ENCODE measurements at regions not wholly inside any gene's neighbourhood (a gene's known extent, or its start where the extent isn't known, plus 50 kb on each side); places are given as distances from the start of the nearest gene placed in this dataset.

DNA sequence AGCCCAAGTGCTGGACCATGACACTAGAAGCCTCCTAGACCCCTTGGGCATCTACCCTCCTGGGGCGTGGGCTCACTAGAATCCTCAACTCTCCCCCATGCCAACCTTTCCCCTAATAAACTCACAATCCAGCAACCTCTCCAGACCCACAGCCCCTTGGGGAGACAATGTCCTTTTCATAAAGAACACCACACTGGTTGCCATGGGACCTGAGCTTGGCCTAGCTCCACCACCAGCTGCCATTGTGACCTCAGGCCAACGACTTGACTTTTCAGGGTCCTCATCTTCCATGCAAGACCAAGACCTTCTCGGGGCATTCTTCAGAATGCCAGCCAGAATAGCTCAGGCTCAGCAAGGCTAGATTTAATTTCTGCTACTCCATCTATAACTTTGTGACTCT, 128.1 kb upstream of the NPAS2 start:
- Mint-ChIP-seq H3K4me3 (no peak overlapping the region), H3K36me3 (ENCODE audit: low read depth) (peaks cover 2% of the 10 kb centered on the region), H3K27me3 (no peaks in the 10 kb centered on the region), H3K27ac (no peak overlapping the region), H3K9me3 (peaks cover 16% of the 10 kb centered on the region), H3K4me1 (ENCODE audit: low read depth) (peaks cover 2% of the 10 kb centered on the region)
- no peak for ATAC-seq
- intact Hi-C loops (cut with micrococcal nuclease), result no loop called here
- DNase-seq, result no peak
- POLR2A ChIA-PET, result no interaction called here
- TF ChIP-seq, protein P1, sequence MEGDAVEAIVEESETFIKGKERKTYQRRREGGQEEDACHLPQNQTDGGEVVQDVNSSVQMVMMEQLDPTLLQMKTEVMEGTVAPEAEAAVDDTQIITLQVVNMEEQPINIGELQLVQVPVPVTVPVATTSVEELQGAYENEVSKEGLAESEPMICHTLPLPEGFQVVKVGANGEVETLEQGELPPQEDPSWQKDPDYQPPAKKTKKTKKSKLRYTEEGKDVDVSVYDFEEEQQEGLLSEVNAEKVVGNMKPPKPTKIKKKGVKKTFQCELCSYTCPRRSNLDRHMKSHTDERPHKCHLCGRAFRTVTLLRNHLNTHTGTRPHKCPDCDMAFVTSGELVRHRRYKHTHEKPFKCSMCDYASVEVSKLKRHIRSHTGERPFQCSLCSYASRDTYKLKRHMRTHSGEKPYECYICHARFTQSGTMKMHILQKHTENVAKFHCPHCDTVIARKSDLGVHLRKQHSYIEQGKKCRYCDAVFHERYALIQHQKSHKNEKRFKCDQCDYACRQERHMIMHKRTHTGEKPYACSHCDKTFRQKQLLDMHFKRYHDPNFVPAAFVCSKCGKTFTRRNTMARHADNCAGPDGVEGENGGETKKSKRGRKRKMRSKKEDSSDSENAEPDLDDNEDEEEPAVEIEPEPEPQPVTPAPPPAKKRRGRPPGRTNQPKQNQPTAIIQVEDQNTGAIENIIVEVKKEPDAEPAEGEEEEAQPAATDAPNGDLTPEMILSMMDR (IDR thresholded peaks at IDR 0.05), result no peak
- CTCF ChIA-PET, result no interaction called here

DNA sequence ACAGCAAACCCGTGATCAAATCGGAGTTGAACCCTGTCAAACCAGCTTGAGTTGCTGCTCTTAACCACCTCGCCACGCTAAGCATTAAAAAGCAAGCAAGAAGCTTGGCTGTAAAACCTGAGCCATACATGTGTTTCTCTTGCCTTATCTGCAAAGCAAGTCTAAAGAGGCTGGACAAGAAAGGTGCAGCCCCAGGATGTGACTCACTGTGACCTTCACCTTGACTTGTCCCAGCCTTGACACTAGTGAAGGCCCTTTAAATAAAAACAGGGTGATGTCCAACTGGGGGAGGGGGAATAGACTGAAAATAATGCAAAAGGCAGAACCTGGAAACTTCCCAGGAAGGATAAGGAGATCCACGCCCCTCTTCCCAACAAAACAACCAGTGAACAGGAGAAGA, 127.6 kb upstream of the NPAS2 start:
- peak; percentile 25 for DNase-seq
- peaks cover 2% of the 10 kb centered on the region for H3K4me1 Mint-ChIP-seq (ENCODE audit: low read depth)
- TF ChIP-seq, protein P1 (IDR thresholded peaks at IDR 0.05), result no peak
- intact Hi-C loops (cut with micrococcal nuclease), result no loop called here
- POLR2A ChIA-PET, result no interaction called here
- no peak overlapping the region for H3K4me3 Mint-ChIP-seq
- ATAC-seq, result peak; percentile 56
- CTCF ChIA-PET, result no interaction called here
- peaks cover 3% of the 10 kb centered on the region for H3K36me3 Mint-ChIP-seq (ENCODE audit: low read depth)
- H3K27me3 Mint-ChIP-seq, result no peaks in the 10 kb centered on the region
- no peak overlapping the region for H3K27ac Mint-ChIP-seq
- H3K9me3 Mint-ChIP-seq, result peaks cover 18% of the 10 kb centered on the region

DNA sequence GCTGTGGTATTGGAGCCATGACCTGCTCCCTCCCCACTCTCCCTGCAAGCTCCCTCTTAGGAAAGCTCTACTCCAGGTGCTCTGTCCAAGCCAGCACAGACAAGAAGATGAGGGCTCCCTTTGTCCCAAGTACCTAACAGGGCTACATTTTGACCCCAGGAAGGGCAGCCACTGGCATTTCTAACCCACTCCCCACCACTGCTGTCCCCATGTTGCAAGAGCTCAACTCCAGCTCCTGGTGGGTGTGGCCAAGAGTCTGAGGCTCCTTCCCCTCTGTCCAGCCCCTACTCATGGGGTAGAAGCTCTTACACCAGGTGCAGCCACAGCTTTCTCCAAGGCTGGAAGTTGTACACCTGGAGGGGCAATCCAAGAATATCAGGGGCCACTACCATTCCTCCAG, 127.0 kb upstream of the NPAS2 start:
- peaks cover 18% of the 10 kb centered on the region for H3K9me3 Mint-ChIP-seq
- TF ChIP-seq, protein P1 (IDR thresholded peaks at IDR 0.05), result no peak
- ChIA-PET POLR2A (no interaction called here), CTCF (no interaction called here)
- no peak overlapping the region for H3K27ac Mint-ChIP-seq
- H3K4me1 Mint-ChIP-seq (ENCODE audit: low read depth), result peaks cover 2% of the 10 kb centered on the region
- intact Hi-C loops (cut with micrococcal nuclease), result no loop called here
- H3K36me3 Mint-ChIP-seq (ENCODE audit: low read depth), result peaks cover 3% of the 10 kb centered on the region
- no peak for ATAC-seq
- H3K4me3 Mint-ChIP-seq, result no peak overlapping the region
- no peaks in the 10 kb centered on the region for H3K27me3 Mint-ChIP-seq
- no peak for DNase-seq

DNA sequence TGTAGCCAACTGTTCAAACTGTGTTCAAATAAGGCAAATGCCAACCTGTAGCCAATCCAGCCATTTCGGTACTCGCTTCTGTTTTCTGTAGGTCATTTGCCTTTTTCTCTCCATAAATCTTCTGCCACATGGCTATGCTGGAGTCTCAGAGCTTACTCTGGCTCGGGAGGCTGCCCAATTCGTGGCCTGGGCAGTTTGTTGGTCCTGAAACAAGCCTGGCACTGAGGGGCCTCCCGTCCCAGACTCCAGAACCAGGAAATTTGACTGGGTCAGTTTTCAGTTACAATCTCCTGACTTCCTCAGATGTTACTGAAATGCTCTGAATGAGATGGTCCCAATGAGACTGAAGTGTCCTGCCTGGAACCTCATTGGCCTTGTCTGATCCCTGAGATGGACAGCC, 120.8 kb upstream of the NPAS2 start:
- Mint-ChIP-seq H3K4me1 (ENCODE audit: low read depth) (no peaks in the 10 kb centered on the region), H3K9me3 (peaks cover 19% of the 10 kb centered on the region), H3K36me3 (ENCODE audit: low read depth) (peaks cover 3% of the 10 kb centered on the region), H3K27me3 (no peaks in the 10 kb centered on the region), H3K27ac (no peak overlapping the region), H3K4me3 (no peak overlapping the region)
- TF ChIP-seq, protein P1 (IDR thresholded peaks at IDR 0.05), result no peak
- ChIA-PET CTCF (interaction anchor here (1.3 kb wide), 1 partner anchor 17 kb away, joined by 5 read pairs; no protein-coding TSS in a partner anchor), POLR2A (no interaction called here)
- intact Hi-C loops (cut with micrococcal nuclease), result no loop called here
- DNase-seq (no peak), ATAC-seq (no peak)

- POLR2A ChIA-PET, result no interaction called here
- no peak overlapping the region for H3K4me3 Mint-ChIP-seq
- CTCF ChIA-PET, result no interaction called here
- H3K27me3 Mint-ChIP-seq, result no peaks in the 10 kb centered on the region
- no peaks in the 10 kb centered on the region for H3K36me3 Mint-ChIP-seq (ENCODE audit: low read depth)
- H3K4me1 Mint-ChIP-seq (ENCODE audit: low read depth), result peaks cover 2% of the 10 kb centered on the region
- ATAC-seq (no peak), DNase-seq (no peak)
- peaks cover 3% of the 10 kb centered on the region for H3K9me3 Mint-ChIP-seq
- TF ChIP-seq, protein P1 (IDR thresholded peaks at IDR 0.05), result no peak
- H3K27ac Mint-ChIP-seq, result no peak overlapping the region
- intact Hi-C loops (cut with micrococcal nuclease), result no loop called here
Observed at GRCh38 chr2:100702438-100703109, 117.4 kb upstream of the NPAS2 start.

All from activated CD8-positive, alpha-beta T cell treated with anti-CD3 and anti-CD28 coated beads for 36 hours (primary cell).